Left lobe of liver (tissue), 2 donors: ENCODE measurements at regions not wholly inside any gene's neighbourhood (a gene's known extent, or its start where the extent isn't known, plus 50 kb on each side); places are given as distances from the start of the nearest gene placed in this dataset.
A peak's percentile ranks its signal among the peaks of the same experiment; 100 is the strongest.

Experiments
- ATAC-seq: fragments of 200-7000 bp; cut with Tn5 transposase; one replicate; pipeline ENCODE4 v1.9.1; 2020; ENCODE audit warnings: mild to moderate bottlenecking, moderate library complexity
- DNase-seq: peaks from one replicate; pipeline ENCODE4 v3.0.0-alpha.2; 2020; ENCODE audit warnings: low spot score
- donor health status: DM: no; HTN: no; CAD: no; lungs with moderate emphysema.
- donor health status: DM: no; HTN: yes; CAD: no.

DNA sequence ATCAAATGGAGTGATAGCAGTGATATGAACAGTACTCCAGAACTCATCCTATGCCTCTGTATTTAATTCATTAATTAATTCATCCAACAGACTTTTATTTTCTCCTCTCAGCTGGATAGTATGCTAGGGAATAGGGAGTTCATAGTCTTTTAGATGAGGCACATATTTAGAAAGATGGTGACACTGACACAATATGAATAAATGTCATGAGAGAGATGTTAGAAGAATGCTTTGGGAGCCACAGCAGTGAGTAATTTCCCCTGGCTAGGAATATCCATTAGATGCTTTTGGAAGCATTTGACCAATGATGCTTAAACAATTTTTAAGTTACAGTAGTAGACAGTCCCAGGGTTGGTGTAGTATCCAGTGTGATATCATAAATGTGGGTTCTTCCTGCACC, 428.7 kb upstream of the SGCD start:
- ATAC-seq = no peak
- DNase-seq = no peak

DNA sequence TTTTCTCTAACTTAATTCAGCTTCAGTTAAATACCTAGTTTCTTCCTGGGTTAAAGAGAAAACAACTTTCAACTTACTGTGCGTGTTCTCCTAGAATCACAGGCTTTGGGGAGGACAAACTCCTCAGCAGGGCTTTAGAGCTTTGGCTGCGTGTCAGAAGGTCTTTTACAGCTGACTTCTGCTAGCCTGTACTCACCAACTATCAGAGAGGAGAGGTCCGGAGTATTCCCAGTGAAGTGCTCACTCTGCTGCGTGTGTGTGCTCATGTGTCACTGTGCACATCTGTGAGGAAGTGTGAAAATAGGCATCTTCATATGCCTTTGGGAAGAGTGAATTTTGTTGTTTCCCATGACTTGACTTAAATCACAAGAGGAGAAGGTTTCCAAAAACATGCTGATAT, 423.2 kb upstream of the SGCD start:
- DNase-seq = no peak
- ATAC-seq = no peak

DNA sequence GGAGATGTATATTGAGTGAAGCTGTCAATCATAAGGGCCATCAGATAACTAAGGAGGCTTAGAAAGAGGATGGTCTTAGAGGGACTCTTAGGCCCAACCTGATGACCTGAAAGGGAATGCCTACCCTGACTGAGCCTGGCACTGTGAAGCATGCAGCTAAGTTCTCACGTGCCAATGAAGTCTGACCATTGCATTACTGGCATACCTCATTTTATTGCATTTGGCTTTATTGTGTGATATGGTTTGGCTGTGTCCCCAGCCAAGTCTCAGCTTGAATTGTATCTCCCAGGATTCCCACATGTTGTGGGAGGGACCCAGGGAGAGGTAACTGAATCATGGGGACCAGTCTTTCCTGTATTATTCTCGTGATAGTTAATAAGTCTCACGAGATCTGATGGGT, 421.6 kb upstream of the SGCD start:
- DNase-seq (no peak), ATAC-seq (no peak)

DNA sequence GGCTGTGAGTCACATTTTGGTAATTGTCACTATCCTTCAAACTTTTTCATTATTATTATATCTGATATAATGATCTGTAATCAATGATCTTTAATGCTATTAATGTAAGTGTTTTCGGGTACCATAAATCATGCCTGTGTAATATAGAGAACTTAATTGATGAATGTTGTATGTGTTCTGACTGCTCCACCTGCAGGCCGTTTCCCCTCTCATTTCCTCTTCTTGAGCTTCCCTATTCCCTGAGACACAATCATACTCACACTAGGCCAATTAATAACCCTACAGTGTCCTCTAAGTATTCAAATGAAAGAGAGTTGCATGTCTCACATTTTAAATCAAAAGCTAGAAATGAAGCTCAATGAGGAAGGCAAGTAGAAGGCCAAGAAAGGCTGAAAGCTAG, 420.9 kb upstream of the SGCD start:
- ATAC-seq (no peak), DNase-seq (no peak)

DNA sequence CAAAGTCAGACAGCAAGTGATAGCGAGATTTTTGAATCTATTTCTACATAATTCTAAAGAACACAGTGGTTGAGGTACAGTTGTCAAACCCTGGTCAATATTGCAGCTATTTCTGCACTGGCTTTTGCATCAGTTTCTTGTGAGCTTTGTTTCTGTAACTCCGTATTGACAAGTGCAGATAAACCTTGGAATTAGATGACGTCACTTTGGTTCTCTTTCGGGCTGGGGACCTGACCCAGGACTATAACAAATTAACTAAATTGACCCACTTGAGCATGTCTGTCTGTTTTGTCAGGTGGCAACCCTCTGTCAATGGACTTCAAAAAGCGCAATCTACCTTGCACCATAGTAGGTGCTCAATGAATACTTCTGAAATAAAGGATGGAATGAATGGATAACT, 418.4 kb upstream of the SGCD start:
- no peak for ATAC-seq

DNA sequence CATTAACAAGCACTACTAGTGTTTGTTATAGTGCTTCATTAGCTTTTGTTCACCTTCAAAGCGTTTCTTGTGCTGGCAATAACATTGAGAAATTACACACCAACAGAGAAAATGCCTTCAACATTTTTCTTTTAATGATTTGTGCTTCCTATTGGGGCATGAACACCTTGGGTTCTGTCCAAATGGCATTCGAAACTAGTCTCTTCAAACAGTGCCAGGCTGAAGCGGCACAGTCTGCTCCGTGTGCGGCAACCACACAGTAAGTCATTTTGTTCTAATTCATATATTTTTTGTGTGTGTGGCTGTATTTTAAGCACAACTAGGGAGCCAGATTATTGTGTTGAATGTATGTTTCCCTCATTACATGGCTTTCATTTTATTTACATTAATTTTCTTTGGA, 414.7 kb upstream of the SGCD start:
- no peak for DNase-seq
- no peak for ATAC-seq

More for the DNA sequence above, 418.4 kb upstream of the SGCD start:
- DNase-seq = no peak

DNA sequence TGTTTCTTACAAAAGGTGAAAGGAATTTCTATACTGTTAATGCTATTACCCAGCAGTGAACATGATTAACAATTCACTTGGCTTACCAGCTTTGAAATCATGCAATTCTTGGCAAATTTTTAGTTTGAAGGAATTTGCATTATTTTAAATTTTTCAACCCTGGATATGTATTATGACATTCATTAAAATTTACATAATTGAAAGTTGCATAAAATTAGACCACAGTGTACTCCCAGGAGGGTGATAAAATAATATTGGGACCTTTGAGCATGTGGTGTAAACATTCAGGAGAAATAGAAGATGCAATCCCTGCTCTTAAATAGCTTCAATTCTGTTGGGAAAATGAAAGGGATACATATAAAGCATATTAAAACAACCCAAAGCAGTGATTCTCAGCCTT, 412.2 kb upstream of the SGCD start:
- no peak for ATAC-seq

DNA sequence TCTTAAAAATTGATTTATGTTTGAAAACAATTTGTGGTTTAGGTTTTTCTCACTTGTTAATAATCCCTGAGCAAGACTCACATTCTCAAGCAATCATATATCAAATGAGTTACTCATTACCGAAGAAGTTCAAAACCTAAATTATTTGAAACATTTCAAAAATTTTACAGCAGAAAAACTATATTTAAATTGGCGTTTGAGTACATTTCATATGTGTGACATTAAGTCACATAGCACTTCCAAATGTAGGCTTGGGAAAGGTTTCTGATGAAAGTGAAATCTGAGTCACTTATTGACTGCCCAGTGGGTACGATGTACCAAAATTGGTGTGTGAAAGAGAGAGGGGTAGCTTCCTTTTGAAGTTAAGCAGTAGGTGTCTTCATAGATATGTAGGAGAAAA, 411.4 kb upstream of the SGCD start:
- no peak for ATAC-seq
- no peak for DNase-seq

More for the DNA sequence above, 412.2 kb upstream of the SGCD start:
- no peak for DNase-seq

DNA sequence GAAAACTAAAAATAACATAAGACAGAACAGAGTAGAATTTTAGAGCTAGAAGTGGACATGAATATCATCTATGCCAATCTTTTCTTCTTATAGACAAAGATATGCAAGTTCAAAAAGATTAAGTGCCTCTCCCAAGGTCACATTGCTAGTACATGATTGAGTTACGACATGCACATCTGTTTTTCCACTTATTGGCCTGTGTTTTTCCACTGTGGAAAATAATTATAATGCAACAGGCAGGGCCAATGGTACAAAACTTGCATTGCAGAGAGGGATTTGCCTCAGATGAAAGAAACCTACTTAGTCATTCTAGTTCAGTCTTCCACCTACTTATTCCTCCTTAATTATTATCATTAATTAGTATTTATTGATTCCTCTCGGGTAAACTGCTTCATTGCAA, 407.8 kb upstream of the SGCD start:
- ATAC-seq (no peak), DNase-seq (no peak)

DNA sequence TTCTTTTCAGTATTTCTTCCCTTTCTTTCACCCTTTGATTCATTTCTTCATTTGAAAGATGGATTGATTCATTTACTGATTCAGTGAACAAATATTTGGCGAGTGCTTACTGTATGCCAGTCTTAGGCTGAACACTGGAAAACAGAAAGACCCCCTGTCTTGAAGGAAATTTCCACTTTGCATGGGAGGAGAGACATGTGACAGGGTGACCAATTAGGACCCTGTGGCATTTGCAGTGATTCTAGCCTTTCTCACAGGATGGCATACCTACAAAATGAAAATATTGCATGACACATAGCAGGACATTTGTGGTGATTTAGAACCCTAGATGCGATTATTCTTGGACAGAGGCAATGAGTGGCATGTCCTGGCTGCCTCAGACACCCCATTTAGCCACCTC, 407.2 kb upstream of the SGCD start:
- DNase-seq (no peak), ATAC-seq (no peak)

DNA sequence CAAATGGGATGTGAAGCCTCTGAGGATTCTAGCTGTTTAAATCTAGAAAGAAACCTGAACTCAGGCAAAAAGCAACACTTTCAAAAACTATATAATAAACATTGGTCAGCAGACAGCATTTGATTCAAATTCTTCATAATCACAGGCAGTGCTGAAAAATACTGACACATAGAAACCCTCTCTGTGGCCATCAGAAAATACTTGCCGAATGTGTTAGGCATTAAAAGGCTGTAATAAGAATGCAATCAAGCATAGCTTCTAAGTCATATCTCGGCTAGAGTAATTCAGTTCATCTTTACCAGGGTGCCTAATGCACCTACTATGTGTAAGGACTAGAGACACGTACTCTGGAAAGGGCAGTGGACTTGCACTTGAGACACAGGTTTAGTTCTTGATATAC, 405.3 kb upstream of the SGCD start:
- ATAC-seq = no peak

DNA sequence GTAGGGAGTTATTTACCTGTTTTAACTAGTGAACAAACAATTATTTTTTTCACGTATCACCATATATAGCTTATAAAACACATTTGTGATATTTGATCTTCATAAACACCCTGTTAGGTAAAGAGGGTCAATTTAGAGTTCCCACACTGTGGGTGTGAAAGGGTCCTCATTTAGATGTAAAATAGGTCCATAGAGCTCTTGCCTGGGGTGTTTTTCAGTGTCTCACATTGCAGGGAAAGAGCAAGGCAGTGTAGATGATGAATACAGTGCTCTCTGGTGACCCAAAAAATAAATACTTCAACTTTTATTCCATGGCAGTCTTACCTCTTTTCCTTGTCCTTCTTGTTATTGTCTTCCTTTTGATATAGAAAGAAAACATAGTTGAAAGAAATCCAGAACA, 403.2 kb upstream of the SGCD start:
- ATAC-seq (no peak), DNase-seq (no peak)

More for the DNA sequence above, 405.3 kb upstream of the SGCD start:
- no peak for DNase-seq

DNA sequence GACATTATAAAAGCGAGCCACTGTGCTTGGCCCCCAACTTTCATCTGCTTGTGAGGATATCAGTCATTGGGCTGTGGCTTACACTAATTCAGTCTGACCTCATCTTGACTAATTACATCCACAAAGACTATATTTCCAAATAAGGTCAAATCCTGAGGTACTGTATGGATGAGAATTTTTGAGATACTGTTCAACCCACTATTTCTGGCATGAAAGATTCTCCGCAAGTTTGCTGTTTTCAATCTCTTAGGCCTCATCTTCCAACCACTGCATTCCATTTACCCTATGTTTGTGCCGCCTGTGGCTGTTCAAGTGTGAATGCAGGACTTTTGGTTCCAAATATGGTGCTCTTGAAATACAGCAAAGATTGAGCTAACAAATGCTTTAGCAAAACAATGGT, 400.9 kb upstream of the SGCD start:
- no peak for ATAC-seq
- no peak for DNase-seq

DNA sequence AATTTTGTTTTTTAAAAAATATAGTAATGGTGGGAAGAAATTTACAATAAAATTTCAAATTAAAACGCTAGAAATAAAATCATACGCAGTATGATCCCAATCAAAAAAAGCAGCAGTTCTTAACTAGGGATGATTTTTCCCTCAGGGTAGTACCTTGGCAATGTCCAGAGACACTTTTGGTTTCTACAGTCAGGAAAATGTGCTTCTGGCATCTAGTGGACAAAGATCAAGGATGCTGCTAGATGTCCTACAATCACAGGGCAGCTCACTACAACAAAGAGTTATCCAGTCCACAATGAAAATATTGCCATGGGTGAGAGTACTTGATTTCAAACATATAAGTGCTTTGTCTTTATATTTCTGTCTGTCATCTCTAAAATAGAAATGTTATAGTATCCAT, 400.2 kb upstream of the SGCD start:
- ATAC-seq (no peak), DNase-seq (no peak)

DNA sequence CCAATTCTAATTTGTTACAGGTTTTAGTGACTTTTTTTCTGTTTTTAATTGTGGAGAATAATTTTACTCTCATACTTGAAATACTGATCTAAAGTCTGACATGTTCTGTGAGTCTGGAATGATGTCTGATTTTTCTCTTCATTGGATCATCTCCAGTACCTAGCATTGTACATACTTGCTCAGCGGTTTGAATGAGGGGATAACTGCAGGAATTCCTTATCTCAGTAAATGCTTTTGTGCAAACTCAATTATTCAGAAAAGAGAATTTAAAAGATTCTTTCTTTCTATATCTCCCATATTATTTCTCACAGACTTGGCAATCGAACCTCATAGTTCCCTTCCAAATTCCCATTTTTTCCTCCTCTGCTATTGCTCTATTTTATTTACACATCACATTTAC, 397.9 kb upstream of the SGCD start:
- ATAC-seq (no peak), DNase-seq (no peak)

DNA sequence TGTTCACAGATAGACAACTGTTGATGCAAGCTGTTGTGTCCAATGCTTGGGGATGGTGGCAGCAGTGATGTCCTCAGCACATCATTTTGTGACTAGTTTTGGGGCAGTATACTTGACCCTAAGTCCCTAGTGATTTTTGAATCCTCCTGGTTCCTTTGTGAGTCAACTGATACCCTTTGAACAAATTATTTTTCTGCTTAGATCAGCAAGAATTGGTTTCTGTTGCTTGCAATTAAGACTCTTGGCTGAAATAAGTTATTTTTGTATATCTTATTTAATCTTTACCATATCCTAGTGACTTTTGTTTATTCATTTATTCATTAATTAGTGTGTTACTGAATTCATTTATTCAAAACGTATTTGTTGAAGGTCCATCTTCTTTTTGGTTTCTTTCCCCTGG, 392.0 kb upstream of the SGCD start:
- no peak for ATAC-seq
- no peak for DNase-seq

DNA sequence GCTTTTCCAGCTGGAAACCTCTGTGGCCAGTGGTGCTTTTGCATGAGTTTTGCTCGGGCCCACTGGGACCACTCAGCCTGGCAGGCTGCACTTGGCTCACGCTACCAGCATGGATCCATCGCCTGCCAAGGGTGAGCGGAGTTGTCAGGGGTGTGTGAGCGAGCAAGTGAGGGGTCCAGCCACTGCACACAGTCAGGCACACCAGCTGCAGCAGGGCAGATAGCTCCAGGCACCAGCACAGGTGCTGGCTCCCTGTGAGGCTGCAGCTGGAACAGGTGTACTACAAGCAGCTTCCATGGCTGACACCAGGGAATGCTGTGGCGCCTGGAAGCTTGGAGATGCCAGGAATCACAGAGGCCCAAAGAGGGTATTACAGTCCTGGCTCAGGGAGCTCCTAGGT, 391.2 kb upstream of the SGCD start:
- no peak for DNase-seq
- no peak for ATAC-seq

DNA sequence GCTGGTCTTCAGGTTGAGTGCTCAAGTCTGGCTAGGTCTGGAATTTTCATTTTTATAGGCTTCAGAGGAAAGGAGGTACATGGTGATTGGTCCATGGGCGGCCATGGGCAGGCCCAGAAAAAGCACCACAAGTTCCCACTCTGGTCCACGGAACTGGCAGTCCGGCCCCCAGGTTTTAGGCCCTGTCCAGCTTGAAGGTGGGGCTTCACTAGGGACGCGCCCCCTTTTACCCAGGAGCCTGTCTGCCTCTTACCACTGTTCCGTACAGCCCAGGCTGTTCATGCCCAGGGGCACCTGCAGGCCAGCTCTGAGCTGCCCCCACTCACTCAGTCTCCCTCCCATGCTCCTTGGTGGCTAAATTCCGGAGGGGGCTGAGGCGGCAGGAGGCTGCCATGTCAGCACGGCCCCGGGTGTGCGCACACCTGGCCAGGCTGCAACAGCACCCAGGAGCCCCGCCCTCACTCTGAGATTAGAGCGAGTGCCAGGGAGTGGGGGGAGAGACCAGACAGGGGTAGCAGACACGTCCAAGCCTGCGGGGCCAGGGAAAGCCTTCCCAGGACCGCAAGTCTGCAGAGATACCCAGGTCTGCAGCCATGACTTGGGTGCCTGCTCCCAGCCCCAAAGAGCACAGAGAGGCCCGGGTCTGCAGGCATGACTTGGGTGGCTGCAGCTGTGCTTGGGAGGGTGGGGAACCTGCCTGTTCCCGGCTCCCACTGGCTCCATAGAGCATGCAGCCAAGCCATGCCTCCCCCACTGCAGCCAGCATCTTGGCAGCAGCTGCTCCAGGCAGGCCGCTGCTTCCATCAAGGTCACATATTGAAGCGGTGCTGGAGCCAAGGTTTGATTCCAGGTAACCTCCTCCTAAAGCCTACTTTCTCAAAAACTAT, 390.2 kb upstream of the SGCD start:
- ATAC-seq = no peak

DNA sequence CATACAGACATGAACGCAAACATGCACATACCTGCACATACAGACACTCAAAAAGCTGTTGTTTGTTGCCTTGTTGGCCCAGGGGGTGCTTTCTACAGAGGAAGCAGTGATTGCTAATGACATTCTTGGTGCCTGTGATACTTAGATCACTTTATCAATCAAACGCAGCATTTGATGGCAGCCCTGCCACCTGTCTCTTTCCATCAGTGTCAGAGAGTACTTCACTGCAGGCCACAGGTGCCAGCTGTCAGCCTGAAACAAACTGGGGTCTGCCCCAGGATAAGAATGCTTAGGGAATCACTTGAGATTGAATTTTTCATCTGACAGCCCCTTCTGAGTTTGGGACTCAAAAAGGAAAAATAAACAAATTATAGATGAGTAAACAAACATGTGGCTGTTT, 388.9 kb upstream of the SGCD start:
- DNase-seq = no peak
- ATAC-seq = no peak

More for the DNA sequence above, 390.2 kb upstream of the SGCD start:
- no peak for DNase-seq

DNA sequence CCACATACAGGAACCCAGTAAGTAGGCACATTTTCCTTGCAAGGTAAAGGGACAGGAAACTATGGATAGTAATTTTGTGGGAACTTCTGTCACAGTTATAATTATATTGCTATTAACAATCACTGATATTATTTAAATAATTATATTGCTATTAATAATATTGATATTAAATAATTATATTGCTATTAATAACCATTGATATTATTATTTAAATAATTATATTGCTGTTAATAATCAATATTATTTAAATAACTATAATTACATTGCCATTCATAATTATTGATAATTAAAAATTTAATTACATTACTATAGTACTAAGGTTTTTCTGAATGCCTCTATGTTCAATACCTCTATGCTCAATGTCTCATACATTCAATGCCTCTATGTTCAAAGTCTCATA, 385.6 kb upstream of the SGCD start:
- ATAC-seq (no peak), DNase-seq (no peak)

DNA sequence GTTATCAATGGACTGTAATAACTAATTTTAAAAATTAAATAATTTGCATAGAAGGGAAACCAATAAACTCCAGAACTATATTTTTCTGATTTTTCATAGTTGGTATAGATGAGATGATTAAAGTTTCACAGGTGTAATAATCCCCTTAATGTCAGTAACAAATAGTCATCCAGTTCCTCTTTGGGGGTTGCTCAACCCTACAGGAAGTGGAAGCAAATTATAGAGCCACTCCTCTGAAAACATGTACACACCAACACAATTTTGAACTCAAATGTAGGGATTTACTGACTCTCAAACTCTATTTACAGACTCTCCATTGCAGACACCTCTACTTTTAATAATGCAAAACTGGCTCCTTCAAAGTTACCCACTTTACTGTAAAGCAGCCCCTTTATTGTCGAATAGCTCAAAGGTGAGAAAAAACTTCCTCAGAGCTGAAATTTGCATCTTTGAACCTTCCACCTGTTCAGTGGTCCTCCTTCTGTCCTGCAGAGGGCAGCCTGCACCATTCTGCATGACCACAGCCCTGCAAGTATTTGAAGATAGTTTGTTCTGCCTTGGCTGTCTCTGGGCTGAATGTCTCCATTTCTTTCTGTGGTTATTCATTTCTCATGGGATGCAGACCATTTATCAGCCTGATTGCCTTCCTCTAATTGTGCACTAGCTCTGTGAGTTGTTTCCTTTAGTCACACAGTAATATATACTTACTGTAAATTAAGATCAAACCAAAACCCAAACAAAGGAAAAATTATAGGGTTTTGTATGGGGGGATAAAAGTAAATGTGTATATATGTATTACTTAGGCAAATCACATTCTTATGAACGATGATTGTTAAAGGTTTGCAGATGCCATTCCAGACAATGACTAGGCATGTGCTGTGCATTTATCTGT, 383.2 kb upstream of the SGCD start:
- ATAC-seq (peak; percentile 95), DNase-seq (peak; percentile 56)

DNA sequence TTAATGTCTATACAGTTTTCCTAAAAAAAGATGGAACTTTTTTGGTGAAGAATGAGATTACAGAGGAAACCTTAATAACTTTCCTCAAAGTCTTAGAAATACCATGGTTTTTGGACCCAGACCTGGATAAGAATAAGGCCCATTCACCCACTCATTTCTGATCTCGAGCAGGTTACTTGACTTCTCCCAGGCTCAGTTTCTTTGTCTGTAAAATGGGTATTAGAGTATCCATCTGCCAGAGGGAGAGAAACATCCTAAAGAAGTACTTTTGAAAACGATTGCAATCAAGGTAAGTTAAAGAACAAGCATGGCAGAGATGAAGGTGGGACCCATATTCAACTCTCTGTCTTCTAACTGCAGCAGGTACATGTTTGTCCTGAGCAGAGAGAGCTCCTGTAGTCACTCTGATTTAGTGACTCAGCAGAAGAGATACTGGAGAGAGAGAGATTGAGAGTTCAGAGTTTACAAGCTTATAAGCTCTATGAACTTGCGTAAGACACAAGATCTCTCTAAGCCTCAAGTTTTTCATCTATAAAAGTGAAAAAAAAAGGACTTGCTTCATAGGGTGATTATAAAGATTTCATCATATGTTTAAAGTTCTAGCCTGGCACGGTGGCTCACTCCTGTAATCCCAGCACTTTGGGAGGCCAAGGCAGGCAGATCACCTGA, 379.4 kb upstream of the SGCD start:
- ATAC-seq (no peak), DNase-seq (no peak)
